NCI-H510A treated with DMSO at 0.1 percent for 48 hours (cell line): ENCODE measurements at regions not wholly inside any gene's neighbourhood (a gene's known extent, or its start where the extent isn't known, plus 50 kb on each side); places are given as distances from the start of the nearest gene placed in this dataset.

ENCODE experiments used
- DNase-seq: peaks from one replicate; lab custom pipeline; 2025; lab: John Stamatoyannopoulos, UW

- no peak for DNase-seq
These were observed 601.1 kb upstream of the NRXN1 start for GRCh38 chr2:51633073-51633472.

DNA sequence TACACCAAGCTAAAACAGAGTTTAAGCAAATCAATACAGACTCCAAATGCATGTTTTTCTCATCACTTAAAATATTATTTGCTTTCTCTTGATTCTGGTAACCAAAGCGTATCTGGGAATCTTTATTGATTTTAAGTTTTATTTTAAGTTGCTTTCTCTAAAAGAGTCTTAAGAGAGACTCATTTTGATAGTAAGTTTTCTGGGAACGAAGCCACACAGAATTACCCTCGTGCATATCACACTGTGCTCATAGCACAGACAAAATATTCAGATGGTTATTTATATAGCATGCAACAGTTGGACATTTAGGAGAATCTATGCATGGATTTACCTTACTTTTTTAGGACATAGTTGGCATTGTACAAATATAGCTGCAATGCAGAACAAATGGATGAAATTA, 597.5 kb upstream of the NRXN1 start:
- DNase-seq: no peak

DNA sequence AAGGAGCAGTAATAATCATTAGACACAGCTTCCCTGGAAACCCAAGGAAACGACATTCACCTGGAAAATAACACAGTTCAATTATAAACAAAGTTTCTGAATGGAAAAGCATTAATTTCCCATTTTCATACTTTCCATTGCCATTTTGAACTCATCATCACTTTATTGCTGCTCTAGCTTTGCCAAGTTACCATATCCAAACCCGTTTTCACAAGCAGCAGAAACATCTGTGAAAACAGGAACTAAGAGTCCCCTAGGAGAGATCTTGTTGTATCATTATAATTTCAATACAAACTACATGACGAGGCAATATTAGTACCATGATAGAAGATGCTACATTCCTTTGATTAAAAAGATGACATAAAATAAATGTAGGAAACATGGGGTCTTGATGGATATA, 597.0 kb upstream of the NRXN1 start:
- DNase-seq: no peak

DNA sequence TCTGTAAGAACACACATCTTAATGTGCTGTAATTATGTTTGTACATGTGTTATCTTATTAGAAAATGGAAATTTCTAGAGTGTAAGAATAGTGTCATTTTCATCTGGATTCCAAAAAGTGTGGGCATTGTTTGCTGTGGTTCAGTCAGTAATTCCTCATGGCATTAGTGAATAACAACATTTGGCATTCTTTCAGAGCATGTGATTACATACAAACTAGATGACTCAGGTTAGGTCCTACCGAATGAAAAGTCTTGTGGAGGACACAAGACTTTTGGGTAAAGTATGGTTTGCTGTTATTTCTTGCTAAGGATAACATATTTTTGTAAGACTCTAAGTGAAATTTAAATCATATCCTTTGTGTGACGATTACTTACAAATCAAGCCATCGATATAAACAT, 593.1 kb upstream of the NRXN1 start:
- DNase-seq: no peak

DNA sequence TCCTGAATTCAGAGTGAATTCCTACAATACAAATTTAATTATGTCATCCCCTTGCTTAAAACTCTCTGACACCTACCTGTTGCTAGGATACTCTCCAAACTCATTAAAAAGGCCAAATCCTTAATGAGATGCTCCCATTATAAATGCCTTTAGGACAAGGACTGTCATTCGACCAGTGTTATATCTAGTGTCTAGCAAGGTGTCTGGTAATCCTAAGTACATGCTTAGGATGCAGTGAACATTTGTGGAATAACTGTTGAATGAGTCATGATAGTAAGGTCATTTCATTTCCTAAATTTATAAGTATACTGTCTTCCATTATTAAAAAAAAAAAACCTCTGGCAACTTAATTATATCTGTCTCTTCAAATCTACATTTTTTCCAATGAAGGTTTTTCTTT, 588.9 kb upstream of the NRXN1 start:
- DNase-seq: no peak

DNA sequence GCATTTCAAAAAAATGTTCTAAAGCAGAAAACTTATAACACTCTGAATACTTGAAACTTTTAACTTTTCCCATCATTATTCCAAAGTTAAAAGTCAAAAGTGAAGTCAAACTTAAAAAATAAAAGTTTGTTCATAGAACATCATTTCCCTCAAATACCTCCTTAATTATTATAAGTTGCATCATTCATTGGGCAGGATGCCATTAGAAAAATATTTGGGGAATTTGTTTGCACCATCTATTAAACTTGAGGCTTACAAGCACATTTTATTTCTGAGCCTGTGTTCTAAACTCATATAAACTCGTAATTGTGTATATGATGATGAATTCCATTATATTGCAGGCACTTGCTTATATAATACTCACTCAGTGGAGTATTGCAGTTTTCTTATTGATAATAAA, 588.0 kb upstream of the NRXN1 start:
- no peak for DNase-seq

DNA sequence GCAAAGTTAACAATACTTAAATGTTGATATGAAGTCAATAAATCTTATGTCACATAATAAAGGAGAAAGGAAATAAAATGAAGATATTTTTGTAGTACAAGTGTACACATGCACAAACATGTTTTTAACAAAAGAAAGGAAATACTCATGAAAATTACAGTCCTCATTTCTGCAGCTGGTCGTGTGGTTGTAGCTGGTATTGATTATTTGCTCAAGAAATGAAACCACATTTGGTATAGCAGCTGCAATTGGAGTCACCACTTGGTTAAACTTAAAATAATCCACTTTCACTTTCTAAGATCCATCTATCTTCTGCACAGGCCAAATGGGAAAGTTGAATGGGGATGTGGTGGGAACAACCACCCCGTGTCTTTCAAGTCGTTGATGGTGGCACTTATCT, 580.5 kb upstream of the NRXN1 start:
- no peak for DNase-seq

DNA sequence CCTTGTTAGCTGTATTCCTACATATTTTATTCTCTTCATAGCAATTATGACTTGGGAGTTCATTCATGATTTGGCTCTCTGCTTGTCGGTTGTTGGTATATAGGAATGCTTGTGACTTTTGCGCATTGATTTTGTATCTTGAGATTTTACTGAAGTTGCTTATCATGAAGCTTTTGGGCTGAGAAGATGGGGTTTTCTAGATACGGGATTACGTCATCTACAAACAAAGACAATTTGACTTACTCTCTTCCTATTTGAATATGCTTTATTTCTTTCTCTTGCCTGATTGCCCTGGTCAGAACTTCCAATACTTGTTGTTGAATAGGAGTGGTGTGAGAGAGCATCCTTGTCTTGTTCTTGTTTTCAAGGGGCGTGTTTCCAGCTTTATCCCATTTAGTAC, 569.8 kb upstream of the NRXN1 start:
- DNase-seq: no peak

DNA sequence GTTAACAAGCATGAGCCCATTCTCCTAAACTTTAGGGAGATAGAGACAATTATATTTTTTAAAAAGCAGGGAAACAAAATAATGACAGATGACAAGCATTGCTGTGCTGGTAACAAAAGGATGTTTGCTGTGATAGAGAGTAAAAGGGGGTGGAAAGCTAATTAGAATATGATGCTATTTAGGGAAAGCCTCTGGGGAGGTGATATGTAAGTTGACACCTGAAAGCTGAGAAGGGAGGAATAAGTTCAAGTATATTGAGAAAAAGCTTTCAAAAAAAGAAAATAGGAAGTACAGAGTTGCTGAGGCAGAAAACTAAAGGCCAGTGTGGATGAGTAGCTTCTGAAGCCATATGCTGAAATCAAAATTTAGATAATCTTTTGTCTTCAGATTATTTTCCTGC, 565.2 kb upstream of the NRXN1 start:
- DNase-seq: no peak

GRCh38 chr2:51595836-51596235, 563.9 kb upstream of the NRXN1 start:
- DNase-seq: no peak

GRCh38 chr2:51581636-51582267, 549.8 kb upstream of the NRXN1 start:
- no peak for DNase-seq

- no peak for DNase-seq
These were observed 547.5 kb upstream of the NRXN1 start for GRCh38 chr2:51579412-51579811.

GRCh38 chr2:51575181-51575580, 543.2 kb upstream of the NRXN1 start:
- no peak for DNase-seq

GRCh38 chr2:51559026-51559425, 527.1 kb upstream of the NRXN1 start:
- no peak for DNase-seq

GRCh38 chr2:51553476-51553875, 521.5 kb upstream of the NRXN1 start:
- DNase-seq: no peak

- DNase-seq: no peak
These were observed 503.8 kb upstream of the NRXN1 start for GRCh38 chr2:51535763-51536162.

DNA sequence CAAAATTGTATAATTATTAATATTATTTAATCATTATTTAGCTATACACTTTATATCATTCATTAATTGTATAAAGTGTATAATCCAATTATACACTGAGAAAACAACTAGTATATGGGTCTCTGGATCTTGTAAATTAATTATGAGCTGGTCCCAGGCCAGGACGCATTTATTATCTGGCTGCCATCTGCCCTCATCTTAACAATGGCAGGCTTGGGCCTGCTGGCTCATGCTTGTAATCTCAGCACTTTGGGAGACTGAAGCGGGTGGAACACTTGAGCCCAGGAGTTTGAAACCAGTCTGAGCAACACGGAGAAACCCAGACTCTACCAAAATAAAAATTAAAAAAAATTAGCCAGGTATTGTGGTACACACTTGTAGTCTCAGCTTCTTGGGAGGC, 502.2 kb upstream of the NRXN1 start:
- DNase-seq: no peak

DNA sequence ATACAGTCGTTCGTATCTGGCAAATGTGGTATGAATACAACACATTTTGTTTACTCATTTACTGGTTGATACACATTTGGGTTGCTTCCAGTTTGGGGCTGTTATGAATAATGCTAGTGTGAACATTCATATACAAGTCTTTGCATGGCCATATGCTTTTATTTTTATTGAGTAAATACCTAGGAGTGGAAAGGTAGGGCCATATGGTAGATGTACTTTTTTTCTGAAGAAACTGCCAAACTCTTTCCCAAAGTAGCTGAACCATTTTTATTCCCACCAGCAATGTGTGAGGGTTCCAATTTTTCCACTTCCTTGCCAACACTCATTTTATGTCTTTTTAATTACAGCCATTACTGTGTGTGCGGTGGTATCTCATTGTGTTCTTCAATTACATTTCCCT, 496.2 kb upstream of the NRXN1 start:
- no peak for DNase-seq

DNA sequence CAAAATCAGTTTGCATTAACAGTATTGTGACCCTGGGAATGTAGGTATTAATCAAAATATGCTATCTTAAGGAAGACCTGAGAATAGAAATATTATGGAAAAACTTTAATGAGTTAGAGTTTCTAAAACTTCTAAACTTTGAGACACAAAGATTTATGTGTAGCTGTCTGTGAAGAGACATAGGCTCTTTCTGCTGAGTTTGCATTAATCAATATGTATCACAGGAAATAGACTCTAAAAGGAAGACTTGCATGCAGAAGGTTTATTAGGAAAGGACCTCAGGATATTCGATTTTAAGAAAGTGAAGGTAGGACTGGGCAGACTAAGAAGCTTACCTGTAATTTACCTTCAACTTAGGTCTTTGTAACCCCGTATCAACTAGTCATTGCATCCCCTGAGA, 494.8 kb upstream of the NRXN1 start:
- no peak for DNase-seq

DNA sequence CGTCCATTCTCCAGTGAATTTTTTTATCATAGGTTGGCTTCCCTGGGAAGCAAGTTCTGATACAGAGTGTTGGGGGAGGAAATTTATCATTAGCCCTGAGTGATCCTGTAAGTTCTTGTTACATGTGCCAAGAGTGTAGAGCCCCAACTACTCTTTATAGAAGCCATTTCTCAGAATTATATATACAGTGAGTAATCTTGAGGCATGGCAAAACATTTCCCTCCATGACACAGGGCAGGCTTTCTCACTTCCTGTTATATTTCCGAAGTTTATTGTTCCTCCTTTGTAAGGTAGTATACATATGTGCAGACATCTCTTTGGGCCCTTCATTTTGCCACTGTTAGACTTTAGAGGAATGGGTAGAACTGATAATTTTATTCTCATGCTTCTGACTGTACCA, 484.7 kb upstream of the NRXN1 start:
- DNase-seq: no peak

- no peak for DNase-seq
These were observed 479.1 kb upstream of the NRXN1 start for GRCh38 chr2:51511002-51511401.

DNA sequence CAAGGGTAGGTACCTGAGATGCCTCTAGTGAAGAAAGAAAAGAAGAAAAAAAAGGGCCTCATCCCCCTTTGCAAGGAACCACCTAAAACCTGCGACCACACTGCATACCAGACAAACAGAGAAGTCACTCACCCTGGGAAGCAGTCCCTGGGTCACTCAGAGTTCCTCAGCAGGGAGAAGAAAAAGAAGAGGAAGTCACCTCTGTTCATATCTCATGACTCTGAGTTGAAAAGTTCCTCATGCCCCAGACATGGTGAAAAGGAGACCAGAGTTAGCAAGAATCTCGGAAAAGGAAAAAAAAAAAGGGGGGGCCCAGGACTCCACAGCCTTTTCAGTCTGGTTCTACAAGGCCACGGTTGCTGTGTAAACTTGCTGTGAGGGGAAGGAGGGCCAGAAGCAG, 478.4 kb upstream of the NRXN1 start:
- DNase-seq: no peak

DNA sequence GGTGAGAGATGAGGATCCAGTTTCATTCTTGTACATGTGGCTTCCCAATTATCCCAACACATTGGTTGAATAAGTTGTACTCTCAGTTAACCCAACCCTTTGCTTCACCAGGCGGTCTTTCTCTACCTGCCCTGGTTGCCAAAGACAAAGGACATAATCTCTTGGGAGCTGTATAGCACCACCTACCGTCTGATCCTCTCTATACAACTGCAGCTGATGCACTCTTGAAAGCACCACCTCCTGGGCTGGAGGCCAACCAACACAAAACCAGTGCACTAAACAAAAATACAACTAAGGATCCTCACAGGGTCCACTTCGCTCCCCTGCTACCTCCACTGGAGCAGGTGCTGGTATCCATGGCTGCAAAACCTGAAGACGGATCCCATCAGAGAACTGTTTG, 473.6 kb upstream of the NRXN1 start:
- DNase-seq: no peak

DNA sequence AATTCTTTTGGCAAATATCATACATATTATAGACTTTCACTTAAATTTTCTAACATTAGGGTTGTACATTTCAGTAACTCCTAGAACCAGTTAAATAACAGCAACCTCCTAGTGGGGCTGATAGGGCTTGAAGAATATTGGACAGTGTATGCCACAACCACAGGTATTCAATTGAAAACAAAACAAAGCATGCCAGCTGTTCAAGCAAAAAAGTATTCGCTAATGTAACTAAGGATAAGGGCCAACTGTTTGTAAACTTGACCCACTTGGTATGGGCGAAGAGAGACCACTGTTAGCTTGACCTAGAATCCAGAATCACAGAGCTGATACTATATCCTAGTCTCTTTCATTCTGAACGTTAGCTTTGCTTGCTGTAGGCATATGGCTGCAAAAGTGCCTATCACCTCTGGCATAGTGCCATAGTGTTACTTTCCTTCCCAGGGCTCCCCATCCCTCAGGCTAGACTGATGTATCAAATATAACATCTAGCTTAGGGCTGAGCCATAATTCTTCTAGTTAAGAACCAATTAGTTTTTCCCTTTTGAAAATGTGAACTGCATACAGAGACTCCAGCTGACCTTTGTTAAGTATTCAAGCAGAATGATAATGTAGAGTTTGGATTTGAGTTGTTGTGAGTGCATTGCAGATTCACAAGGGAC, 458.8 kb upstream of the NRXN1 start:
- DNase-seq: no peak
